ENCODE measurements at regions not wholly inside any gene's neighbourhood (a gene's known extent, or its start where the extent isn't known, plus 50 kb on each side); places are given as distances from the start of the nearest gene placed in this dataset.

DNA sequence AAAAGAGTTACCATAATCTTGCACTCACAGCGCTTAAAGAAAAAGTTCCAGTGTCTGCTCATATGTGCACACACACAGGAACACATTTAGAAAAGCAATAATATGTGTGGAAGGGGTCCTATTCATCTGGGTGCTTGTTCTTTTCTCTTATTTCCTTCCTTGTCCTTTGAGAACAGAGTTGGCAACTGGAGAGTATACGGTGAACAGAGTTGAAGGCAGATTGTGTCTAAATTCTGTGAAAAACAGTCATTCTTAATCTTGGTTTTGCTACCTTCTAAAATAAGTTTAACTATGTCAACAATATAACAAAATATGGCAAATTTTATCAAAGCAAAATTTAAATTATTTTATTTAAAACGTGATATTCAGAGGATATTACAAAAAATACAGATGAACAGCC is 365.1 kb upstream of the NOCT start:
- TF ChIP-seq, protein P1, sequence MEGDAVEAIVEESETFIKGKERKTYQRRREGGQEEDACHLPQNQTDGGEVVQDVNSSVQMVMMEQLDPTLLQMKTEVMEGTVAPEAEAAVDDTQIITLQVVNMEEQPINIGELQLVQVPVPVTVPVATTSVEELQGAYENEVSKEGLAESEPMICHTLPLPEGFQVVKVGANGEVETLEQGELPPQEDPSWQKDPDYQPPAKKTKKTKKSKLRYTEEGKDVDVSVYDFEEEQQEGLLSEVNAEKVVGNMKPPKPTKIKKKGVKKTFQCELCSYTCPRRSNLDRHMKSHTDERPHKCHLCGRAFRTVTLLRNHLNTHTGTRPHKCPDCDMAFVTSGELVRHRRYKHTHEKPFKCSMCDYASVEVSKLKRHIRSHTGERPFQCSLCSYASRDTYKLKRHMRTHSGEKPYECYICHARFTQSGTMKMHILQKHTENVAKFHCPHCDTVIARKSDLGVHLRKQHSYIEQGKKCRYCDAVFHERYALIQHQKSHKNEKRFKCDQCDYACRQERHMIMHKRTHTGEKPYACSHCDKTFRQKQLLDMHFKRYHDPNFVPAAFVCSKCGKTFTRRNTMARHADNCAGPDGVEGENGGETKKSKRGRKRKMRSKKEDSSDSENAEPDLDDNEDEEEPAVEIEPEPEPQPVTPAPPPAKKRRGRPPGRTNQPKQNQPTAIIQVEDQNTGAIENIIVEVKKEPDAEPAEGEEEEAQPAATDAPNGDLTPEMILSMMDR (conservative IDR thresholded peaks at IDR 0.05; ENCODE audit: low read depth, low read length), result no peak
- no peak for TF ChIP-seq EZH2 (IDR thresholded peaks at IDR 0.05; ENCODE audit: low read length, unreplicated experiment)

Data from PC-3 (cell line).